Choroid plexus epithelial cell (primary cell): ENCODE measurements at regions not wholly inside any gene's neighbourhood (a gene's known extent, or its start where the extent isn't known, plus 50 kb on each side); places are given as distances from the start of the nearest gene placed in this dataset.

Experiments
- DNase-seq: peaks from one replicate; pipeline ENCODE4 v3.0.0-alpha.2; 2010; ENCODE audit warnings: low read depth
- H3K4me3 ChIP-seq: 2 replicates; pipeline ENCODE4 v1.5.1; 2011; ENCODE audit warnings: low read depth, mild to moderate bottlenecking, control low read depth, low read length, moderate library complexity
- CTCF ChIP-seq: conservative IDR thresholded peaks from 2 replicates; pipeline ENCODE4 v1.5.1; 2011; ENCODE audit warnings: low read depth, mild to moderate bottlenecking, control low read depth, inconsistent platforms, low read length, moderate library complexity

GRCh38 chr13:65872448-65872847 is 1357.7 kb downstream of the PCDH9 start:
- no peak for TF ChIP-seq CTCF
- DNase-seq, result no peak
- no peak overlapping the region for H3K4me3 ChIP-seq

DNA sequence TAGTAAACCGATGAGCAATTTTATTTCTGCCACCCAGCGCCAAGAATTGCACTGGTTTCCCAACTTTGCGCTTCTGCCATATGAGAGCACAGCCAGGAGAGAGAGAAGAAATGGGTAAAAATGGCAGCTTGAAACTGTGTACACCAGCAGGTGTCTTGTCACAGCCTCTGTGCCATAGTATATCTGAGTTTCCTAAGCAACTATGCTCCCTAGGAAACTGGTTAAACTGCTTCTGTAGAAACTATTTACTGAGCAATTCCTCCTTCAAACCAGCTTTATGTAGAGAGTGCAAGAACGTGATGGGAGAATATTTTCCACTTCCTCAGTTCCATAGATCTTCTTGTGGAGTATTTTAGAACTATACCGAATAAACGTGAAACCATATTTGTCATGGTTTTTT is 1361.3 kb downstream of the PCDH9 start:
- TF ChIP-seq CTCF, result no peak
- no peak overlapping the region for H3K4me3 ChIP-seq
- DNase-seq, result no peak

GRCh38 chr13:65868099-65868498 is 1362.0 kb downstream of the PCDH9 start:
- H3K4me3 ChIP-seq, result no peak overlapping the region
- TF ChIP-seq CTCF, result no peak
- DNase-seq, result no peak

DNA sequence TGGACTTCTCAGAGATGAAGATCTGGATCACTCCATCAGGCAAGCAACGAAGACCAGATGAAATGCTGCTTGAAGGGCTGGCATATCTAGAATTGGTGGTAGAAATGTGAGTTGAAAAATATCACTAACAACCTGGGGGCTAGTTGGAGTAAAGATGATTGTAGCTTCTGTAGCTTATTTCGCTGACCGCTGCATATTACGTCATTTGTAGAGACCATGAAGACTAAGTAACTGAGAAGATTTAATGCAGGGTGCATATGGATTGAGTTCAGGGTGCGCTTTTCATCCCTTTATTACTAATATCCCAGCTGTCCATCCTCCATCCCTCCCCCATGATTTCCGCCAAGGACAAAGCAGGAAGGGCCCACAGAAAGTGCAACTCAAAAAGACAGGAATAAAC is 1364.0 kb downstream of the PCDH9 start:
- H3K4me3 ChIP-seq, result no peak overlapping the region

DNA sequence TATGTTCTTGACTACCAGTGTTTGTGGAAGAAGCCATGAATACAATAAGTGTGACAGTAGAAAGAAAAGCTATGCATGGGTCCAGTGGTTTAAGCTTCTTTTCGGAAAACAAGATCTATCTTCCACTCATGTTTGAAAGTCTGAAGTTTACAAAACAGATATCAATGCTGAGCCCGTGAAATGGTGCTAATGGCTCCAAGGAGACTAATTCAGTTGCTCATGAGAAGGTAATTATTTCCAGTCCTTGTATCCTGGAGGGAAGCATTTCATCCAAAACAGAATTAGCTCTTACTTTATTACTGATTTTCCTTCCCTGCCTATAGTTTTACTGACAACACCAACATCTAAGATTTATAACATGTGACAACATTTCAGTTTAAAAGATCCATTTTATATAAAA is 1364.9 kb downstream of the PCDH9 start:
- no peak for DNase-seq
- no peak for TF ChIP-seq CTCF
- no peak overlapping the region for H3K4me3 ChIP-seq

More for the DNA sequence above, 1364.0 kb downstream of the PCDH9 start:
- no peak for DNase-seq
- no peak for TF ChIP-seq CTCF

DNA sequence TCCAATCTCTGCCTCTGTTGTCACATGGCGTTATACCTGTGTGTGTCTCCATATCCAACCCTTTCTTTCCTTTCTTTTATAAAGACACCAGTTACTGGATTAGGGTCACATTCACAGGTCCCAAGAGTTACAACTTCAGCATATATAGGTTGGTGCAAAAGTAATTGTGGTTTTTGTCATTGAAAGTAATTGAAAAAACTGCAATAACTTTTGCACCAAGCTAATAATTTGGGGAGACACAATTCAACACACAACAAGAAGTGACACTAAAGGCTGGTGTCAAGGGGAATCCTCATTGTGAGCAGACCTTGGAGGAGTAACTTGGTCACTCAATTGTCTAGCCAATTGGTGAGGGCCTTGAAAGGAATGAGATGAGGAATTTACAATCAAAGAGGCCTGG is 1366.1 kb downstream of the PCDH9 start:
- no peak for DNase-seq
- no peak for TF ChIP-seq CTCF
- H3K4me3 ChIP-seq, result no peak overlapping the region

GRCh38 chr13:65860306-65860705 is 1369.8 kb downstream of the PCDH9 start:
- no peak overlapping the region for H3K4me3 ChIP-seq
- DNase-seq, result no peak
- no peak for TF ChIP-seq CTCF
